GM12872 (cell line): ENCODE measurements at regions not wholly inside any gene's neighbourhood (a gene's known extent, or its start where the extent isn't known, plus 50 kb on each side); places are given as distances from the start of the nearest gene placed in this dataset.

ENCODE experiments used
- TF ChIP-seq, protein P1 (sequence below): IDR thresholded peaks from 3 replicates; pipeline ENCODE4 v1.5.1; 2011; ENCODE audit warnings: low read depth, mild to moderate bottlenecking, low read length, moderate library complexity; ENCODE audit not compliant: insufficient read depth

DNA sequence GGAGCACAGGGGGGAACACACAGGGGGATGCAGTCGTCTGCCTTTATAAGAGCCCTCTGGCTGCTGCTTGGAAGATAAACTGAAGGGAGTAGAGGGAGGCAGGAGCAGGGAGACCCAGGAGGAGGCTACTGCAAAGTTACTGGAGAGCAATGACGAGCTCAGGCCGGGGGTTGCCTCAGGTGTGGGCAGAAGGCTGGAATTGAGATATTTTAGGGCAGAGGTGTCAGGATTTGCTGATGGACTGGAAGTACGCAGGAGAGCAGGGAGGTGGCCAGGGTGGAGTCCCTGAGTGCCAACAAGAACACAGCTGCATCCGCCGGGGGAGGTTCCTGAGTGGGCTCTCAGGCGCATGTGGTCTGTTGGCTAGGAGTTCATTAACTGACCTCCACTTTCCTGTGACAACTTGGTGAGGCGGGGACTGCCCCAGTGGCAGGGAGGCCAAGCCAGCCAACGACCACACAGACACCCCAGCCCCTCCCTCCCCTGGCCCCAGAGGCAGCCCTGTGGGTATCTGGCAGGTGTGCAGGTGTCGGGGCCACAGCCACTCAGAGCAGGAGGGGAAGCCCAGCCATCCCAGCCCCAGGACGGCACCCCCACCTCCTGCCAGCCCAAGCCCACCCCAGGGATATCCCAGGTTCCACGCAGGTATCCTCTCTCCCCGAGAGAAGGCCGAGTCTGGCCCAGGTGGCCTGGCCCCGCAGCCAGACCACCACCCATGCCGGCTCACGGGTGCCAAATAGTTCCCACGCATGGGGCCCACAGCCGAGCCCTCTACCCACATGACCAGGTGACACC, 85.4 kb downstream of the NCOR2 start:
- TF ChIP-seq, protein P1, sequence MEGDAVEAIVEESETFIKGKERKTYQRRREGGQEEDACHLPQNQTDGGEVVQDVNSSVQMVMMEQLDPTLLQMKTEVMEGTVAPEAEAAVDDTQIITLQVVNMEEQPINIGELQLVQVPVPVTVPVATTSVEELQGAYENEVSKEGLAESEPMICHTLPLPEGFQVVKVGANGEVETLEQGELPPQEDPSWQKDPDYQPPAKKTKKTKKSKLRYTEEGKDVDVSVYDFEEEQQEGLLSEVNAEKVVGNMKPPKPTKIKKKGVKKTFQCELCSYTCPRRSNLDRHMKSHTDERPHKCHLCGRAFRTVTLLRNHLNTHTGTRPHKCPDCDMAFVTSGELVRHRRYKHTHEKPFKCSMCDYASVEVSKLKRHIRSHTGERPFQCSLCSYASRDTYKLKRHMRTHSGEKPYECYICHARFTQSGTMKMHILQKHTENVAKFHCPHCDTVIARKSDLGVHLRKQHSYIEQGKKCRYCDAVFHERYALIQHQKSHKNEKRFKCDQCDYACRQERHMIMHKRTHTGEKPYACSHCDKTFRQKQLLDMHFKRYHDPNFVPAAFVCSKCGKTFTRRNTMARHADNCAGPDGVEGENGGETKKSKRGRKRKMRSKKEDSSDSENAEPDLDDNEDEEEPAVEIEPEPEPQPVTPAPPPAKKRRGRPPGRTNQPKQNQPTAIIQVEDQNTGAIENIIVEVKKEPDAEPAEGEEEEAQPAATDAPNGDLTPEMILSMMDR: no peak

- TF ChIP-seq, protein P1: no peak
These were observed 86.1 kb downstream of the NCOR2 start for GRCh38 chr12:124481257-124481750.

GRCh38 chr12:124480469-124481256, 86.7 kb downstream of the NCOR2 start:
- TF ChIP-seq, protein P1: no peak

DNA sequence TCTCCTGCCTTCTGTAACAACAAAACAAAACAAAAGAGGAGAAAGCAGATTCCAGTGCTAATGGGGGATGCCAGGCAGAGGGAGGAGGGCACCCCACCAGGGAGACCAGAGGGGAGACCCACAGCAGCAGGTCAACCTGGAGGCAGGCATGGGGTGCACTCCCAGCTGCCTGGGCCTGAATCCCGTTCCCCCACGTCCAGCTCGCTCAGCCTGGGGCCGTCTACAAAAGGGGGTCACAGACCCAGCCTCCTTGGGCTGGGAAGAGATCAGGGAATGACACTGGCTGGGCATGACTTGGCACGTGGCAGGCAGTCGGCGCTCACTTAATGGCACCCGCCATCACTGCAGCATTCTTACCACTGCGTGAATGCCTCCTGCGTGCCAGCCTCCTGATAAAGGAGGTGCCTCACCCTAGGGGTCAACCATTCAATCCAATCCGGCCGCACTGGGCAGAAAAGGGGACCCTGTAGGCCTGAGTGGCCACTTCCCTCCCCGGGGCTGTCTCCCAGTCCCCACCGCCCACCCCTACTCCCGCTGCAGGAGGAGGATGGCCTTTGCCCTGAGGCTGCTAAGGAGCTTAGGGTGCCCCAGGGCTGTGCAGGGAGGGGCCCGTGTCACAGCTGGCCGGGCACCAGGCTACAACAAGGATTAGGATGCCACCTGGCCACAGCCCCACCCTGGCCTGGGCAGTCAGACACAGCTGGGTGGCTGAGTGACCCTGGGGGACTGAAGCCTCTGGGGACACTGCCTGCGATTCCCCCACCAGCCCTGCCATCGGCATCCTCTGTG, 87.5 kb downstream of the NCOR2 start:
- TF ChIP-seq, protein P1: no peak

GRCh38 chr12:124478985-124479645, 88.3 kb downstream of the NCOR2 start:
- TF ChIP-seq, protein P1: no peak

DNA sequence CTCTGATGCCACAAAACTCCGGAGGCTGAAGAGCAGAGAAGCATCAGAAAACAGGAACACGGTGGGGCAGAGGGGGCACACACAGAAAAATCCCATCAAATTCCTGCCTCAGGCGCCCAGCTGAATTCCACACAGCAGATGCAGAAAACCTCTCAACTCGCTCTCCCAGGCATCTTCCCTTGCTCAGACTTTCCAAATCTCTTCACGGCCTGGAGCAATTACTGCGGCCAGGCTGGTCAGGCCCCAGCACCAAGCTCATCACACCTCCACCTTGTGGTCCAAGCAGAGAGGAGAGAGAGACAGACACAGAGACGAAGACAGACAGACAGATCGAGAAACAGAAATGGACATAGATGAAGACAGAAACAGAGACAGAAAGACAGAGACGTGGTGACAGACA, 89.0 kb downstream of the NCOR2 start:
- TF ChIP-seq, protein P1: no peak
